Sigmoid colon (tissue), 4 donors: ENCODE measurements at regions not wholly inside any gene's neighbourhood (a gene's known extent, or its start where the extent isn't known, plus 50 kb on each side); places are given as distances from the start of the nearest gene placed in this dataset.

ENCODE experiments used
- POLR2A ChIP-seq, 2 donors: fragments of 450-650 bp; IDR thresholded peaks; one replicate each; pipeline ENCODE4 v1.6.1; 2016; ENCODE audit warnings: antibody characterized with exemption in 2 of 2, mild to moderate bottlenecking in 2 of 2, moderate library complexity in 2 of 2
- POLR2AphosphoS5 ChIP-seq, 4 donors: sonication (generic); formaldehyde crosslinking; IDR thresholded peaks; one replicate each; pipeline ENCODE4 v1.6.1; 2017; ENCODE audit warnings: antibody characterized with exemption in 4 of 4
- TF ChIP-seq, protein P1 (sequence below), 4 experiments: fragments of 450-650 bp in 3 of 4; fragments of 200-600 bp in 1 of 4; IDR thresholded peaks; one replicate each; pipeline ENCODE4 v1.5.1; 2016 to 2019; ENCODE audit warnings: antibody characterized with exemption in 4 of 4, mild to moderate bottlenecking in 3 of 4, moderate library complexity in 2 of 4

DNA sequence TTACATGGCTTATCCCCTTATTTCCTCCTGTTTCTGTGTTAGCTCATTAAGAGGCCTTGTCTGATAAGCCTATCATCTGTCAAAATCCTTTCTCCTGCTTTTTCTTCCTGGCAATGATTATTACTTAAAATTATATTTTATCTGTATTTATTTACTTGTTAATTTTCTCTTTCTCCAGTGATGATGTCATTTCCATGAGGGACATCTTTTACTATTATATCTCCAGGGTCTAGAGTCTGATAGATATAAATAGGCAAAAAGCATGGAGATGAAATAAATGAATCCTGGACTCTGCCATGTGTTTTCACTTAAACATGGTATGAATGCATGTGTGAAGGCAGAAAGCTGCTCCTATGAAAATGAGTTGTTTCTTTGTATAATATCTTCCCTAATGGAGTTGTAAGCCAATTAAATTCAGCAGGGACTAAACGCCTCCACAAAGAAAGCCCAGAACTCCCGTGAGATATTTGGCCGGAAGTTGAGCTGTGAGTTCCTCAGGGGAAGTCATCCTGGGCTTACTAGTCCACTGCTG, 375.2 kb downstream of the TUSC7 start:
- TF ChIP-seq, protein P1, sequence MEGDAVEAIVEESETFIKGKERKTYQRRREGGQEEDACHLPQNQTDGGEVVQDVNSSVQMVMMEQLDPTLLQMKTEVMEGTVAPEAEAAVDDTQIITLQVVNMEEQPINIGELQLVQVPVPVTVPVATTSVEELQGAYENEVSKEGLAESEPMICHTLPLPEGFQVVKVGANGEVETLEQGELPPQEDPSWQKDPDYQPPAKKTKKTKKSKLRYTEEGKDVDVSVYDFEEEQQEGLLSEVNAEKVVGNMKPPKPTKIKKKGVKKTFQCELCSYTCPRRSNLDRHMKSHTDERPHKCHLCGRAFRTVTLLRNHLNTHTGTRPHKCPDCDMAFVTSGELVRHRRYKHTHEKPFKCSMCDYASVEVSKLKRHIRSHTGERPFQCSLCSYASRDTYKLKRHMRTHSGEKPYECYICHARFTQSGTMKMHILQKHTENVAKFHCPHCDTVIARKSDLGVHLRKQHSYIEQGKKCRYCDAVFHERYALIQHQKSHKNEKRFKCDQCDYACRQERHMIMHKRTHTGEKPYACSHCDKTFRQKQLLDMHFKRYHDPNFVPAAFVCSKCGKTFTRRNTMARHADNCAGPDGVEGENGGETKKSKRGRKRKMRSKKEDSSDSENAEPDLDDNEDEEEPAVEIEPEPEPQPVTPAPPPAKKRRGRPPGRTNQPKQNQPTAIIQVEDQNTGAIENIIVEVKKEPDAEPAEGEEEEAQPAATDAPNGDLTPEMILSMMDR (IDR thresholded peaks at IDR 0.05) = no peak
- no peak for TF ChIP-seq POLR2AphosphoS5 (IDR thresholded peaks at IDR 0.05)
- TF ChIP-seq POLR2A (IDR thresholded peaks at IDR 0.05) = no peak
